Fibroblast of skin of scalp (primary cell): ENCODE measurements at regions not wholly inside any gene's neighbourhood (a gene's known extent, or its start where the extent isn't known, plus 50 kb on each side); places are given as distances from the start of the nearest gene placed in this dataset.

Experiments used
- DNase-seq: peaks from one replicate; pipeline ENCODE4 v3.0.0-alpha.2; 2013

GRCh38 chr2:165033402-165033801 lies 78.1 kb upstream of the SLC38A11 start:
- DNase-seq, result no peak

- DNase-seq, result no peak
Observed at GRCh38 chr2:165032559-165032958, 77.2 kb upstream of the SLC38A11 start.

- DNase-seq, result no peak
Observed at GRCh38 chr2:165024199-165024598, 68.9 kb upstream of the SLC38A11 start.

- no peak for DNase-seq
Observed at GRCh38 chr2:165022781-165023180, 67.5 kb upstream of the SLC38A11 start.

- peak; percentile 4 for DNase-seq
Observed at GRCh38 chr2:165017966-165018596, 62.8 kb upstream of the SLC38A11 start.

GRCh38 chr2:165016772-165017411 lies 61.6 kb upstream of the SLC38A11 start:
- DNase-seq, result peak; percentile 49

- peak; percentile 61 for DNase-seq
Observed at GRCh38 chr2:165015052-165015642, 59.8 kb upstream of the SLC38A11 start.

- no peak for DNase-seq
Observed at GRCh38 chr2:165013944-165014619, 58.8 kb upstream of the SLC38A11 start.

GRCh38 chr2:165011199-165011598 lies 55.9 kb upstream of the SLC38A11 start:
- DNase-seq, result no peak

GRCh38 chr2:165010556-165010955 lies 55.2 kb upstream of the SLC38A11 start:
- DNase-seq, result no peak

- no peak for DNase-seq
Observed at GRCh38 chr2:165009466-165009865, 54.1 kb upstream of the SLC38A11 start.

GRCh38 chr2:165008730-165009315 lies 53.5 kb upstream of the SLC38A11 start:
- DNase-seq, result no peak

GRCh38 chr2:165007161-165007744 lies 51.9 kb upstream of the SLC38A11 start:
- DNase-seq, result no peak
